ENCODE measurements at regions not wholly inside any gene's neighbourhood (a gene's known extent, or its start where the extent isn't known, plus 50 kb on each side); places are given as distances from the start of the nearest gene placed in this dataset.

- Mint-ChIP-seq H3K4me3 (no peak overlapping the region), H3K36me3 (no peaks in the 10 kb centered on the region), H3K27ac (no peak overlapping the region), H3K4me1 (no peaks in the 10 kb centered on the region), H3K9me3 (peaks cover 27% of the 10 kb centered on the region), H3K27me3 (no peaks in the 10 kb centered on the region)
- CTCF ChIA-PET = no interaction called here
- no peak for DNase-seq
These were observed 546.3 kb upstream of the CDH11 start for GRCh38 chr16:65668064-65668595.

- CTCF ChIA-PET = no interaction called here
- no peaks in the 10 kb centered on the region for H3K36me3 Mint-ChIP-seq
These were observed 545.2 kb upstream of the CDH11 start for GRCh38 chr16:65667011-65667578.

GRCh38 chr16:65666132-65666941 is 544.5 kb upstream of the CDH11 start:
- no peaks in the 10 kb centered on the region for H3K27me3 Mint-ChIP-seq
- H3K9me3 Mint-ChIP-seq = peaks cover 22% of the 10 kb centered on the region
- H3K27ac Mint-ChIP-seq = no peak overlapping the region
- H3K4me3 Mint-ChIP-seq = no peak overlapping the region
- no peaks in the 10 kb centered on the region for H3K4me1 Mint-ChIP-seq
- no peak for DNase-seq
- H3K36me3 Mint-ChIP-seq = no peaks in the 10 kb centered on the region
- CTCF ChIA-PET = no interaction called here

More at GRCh38 chr16:65667011-65667578, 545.2 kb upstream of the CDH11 start:
- H3K4me3 Mint-ChIP-seq = no peak overlapping the region
- no peaks in the 10 kb centered on the region for H3K27me3 Mint-ChIP-seq
- H3K9me3 Mint-ChIP-seq = peaks cover 30% of the 10 kb centered on the region
- H3K27ac Mint-ChIP-seq = no peak overlapping the region
- no peaks in the 10 kb centered on the region for H3K4me1 Mint-ChIP-seq
- DNase-seq = no peak

- Mint-ChIP-seq H3K27me3 (no peaks in the 10 kb centered on the region), H3K4me3 (no peak overlapping the region), H3K9me3 (peaks cover 22% of the 10 kb centered on the region), H3K4me1 (no peaks in the 10 kb centered on the region), H3K36me3 (no peaks in the 10 kb centered on the region), H3K27ac (no peak overlapping the region)
- CTCF ChIA-PET = no interaction called here
- no peak for DNase-seq
These were observed 543.7 kb upstream of the CDH11 start for GRCh38 chr16:65665586-65665985.

- no peak overlapping the region for H3K27ac Mint-ChIP-seq
- H3K4me1 Mint-ChIP-seq = no peaks in the 10 kb centered on the region
- CTCF ChIA-PET = no interaction called here
- H3K9me3 Mint-ChIP-seq = peaks cover 17% of the 10 kb centered on the region
- no peaks in the 10 kb centered on the region for H3K36me3 Mint-ChIP-seq
- H3K27me3 Mint-ChIP-seq = no peaks in the 10 kb centered on the region
- DNase-seq = no peak
- H3K4me3 Mint-ChIP-seq = no peak overlapping the region
These were observed 541.9 kb upstream of the CDH11 start for GRCh38 chr16:65663774-65664173.

- H3K9me3 Mint-ChIP-seq = peaks cover 17% of the 10 kb centered on the region
- no peaks in the 10 kb centered on the region for H3K4me1 Mint-ChIP-seq
- H3K27ac Mint-ChIP-seq = no peak overlapping the region
- DNase-seq = no peak
- H3K4me3 Mint-ChIP-seq = no peak overlapping the region
- H3K36me3 Mint-ChIP-seq = no peaks in the 10 kb centered on the region
- CTCF ChIA-PET = no interaction called here
- no peaks in the 10 kb centered on the region for H3K27me3 Mint-ChIP-seq
These were observed 540.4 kb upstream of the CDH11 start for GRCh38 chr16:65662256-65662655.

- Mint-ChIP-seq H3K36me3 (no peaks in the 10 kb centered on the region), H3K4me3 (no peak overlapping the region), H3K9me3 (peaks cover 17% of the 10 kb centered on the region), H3K4me1 (no peaks in the 10 kb centered on the region), H3K27ac (no peak overlapping the region), H3K27me3 (no peaks in the 10 kb centered on the region)
- DNase-seq = no peak
- CTCF ChIA-PET = no interaction called here
These were observed 539.7 kb upstream of the CDH11 start for GRCh38 chr16:65661558-65661957.

- no peaks in the 10 kb centered on the region for H3K36me3 Mint-ChIP-seq
- no peaks in the 10 kb centered on the region for H3K27me3 Mint-ChIP-seq
- no peaks in the 10 kb centered on the region for H3K4me1 Mint-ChIP-seq
- peaks cover 13% of the 10 kb centered on the region for H3K9me3 Mint-ChIP-seq
- CTCF ChIA-PET = no interaction called here
- DNase-seq = no peak
- H3K27ac Mint-ChIP-seq = no peak overlapping the region
- H3K4me3 Mint-ChIP-seq = no peak overlapping the region
These were observed 538.5 kb upstream of the CDH11 start for GRCh38 chr16:65660390-65660789.

- Mint-ChIP-seq H3K4me3 (no peak overlapping the region), H3K27me3 (no peaks in the 10 kb centered on the region), H3K27ac (no peak overlapping the region), H3K9me3 (peaks cover 13% of the 10 kb centered on the region), H3K36me3 (no peaks in the 10 kb centered on the region), H3K4me1 (no peaks in the 10 kb centered on the region)
- DNase-seq = no peak
- CTCF ChIA-PET = no interaction called here
These were observed 537.9 kb upstream of the CDH11 start for GRCh38 chr16:65659758-65660157.

GRCh38 chr16:65658787-65659220 is 536.9 kb upstream of the CDH11 start:
- H3K4me3 Mint-ChIP-seq = no peak overlapping the region
- no peak for DNase-seq
- peaks cover 9% of the 10 kb centered on the region for H3K9me3 Mint-ChIP-seq
- no peaks in the 10 kb centered on the region for H3K36me3 Mint-ChIP-seq
- H3K4me1 Mint-ChIP-seq = no peaks in the 10 kb centered on the region
- no peaks in the 10 kb centered on the region for H3K27me3 Mint-ChIP-seq
- H3K27ac Mint-ChIP-seq = no peak overlapping the region
- CTCF ChIA-PET = no interaction called here

- Mint-ChIP-seq H3K27me3 (no peaks in the 10 kb centered on the region), H3K4me3 (no peak overlapping the region), H3K9me3 (peaks cover 5% of the 10 kb centered on the region), H3K27ac (no peak overlapping the region), H3K4me1 (no peaks in the 10 kb centered on the region), H3K36me3 (no peaks in the 10 kb centered on the region)
- CTCF ChIA-PET = no interaction called here
- DNase-seq = no peak
These were observed 536.5 kb upstream of the CDH11 start for GRCh38 chr16:65658349-65658748.

GRCh38 chr16:65657556-65657955 is 535.7 kb upstream of the CDH11 start:
- no peak for DNase-seq
- Mint-ChIP-seq H3K36me3 (no peaks in the 10 kb centered on the region), H3K4me1 (no peaks in the 10 kb centered on the region), H3K4me3 (no peak overlapping the region), H3K27me3 (no peaks in the 10 kb centered on the region), H3K9me3 (peaks cover 3% of the 10 kb centered on the region), H3K27ac (no peak overlapping the region)
- CTCF ChIA-PET = no interaction called here

GRCh38 chr16:65657071-65657494 is 535.2 kb upstream of the CDH11 start:
- no peak for DNase-seq
- Mint-ChIP-seq H3K27me3 (no peaks in the 10 kb centered on the region), H3K27ac (no peak overlapping the region), H3K36me3 (no peaks in the 10 kb centered on the region), H3K4me3 (no peak overlapping the region), H3K9me3 (peaks cover 1% of the 10 kb centered on the region), H3K4me1 (no peaks in the 10 kb centered on the region)
- CTCF ChIA-PET = no interaction called here

- H3K36me3 Mint-ChIP-seq = no peaks in the 10 kb centered on the region
- CTCF ChIA-PET = no interaction called here
- no peaks in the 10 kb centered on the region for H3K4me1 Mint-ChIP-seq
- H3K27ac Mint-ChIP-seq = no peak overlapping the region
- peaks cover 2% of the 10 kb centered on the region for H3K9me3 Mint-ChIP-seq
- H3K4me3 Mint-ChIP-seq = no peak overlapping the region
- no peak for DNase-seq
- H3K27me3 Mint-ChIP-seq = no peaks in the 10 kb centered on the region
These were observed 533.9 kb upstream of the CDH11 start for GRCh38 chr16:65655802-65656201.

GRCh38 chr16:65648101-65648500 is 526.2 kb upstream of the CDH11 start:
- no peak for DNase-seq
- CTCF ChIA-PET = no interaction called here
- H3K27me3 Mint-ChIP-seq = no peaks in the 10 kb centered on the region
- no peak overlapping the region for H3K4me3 Mint-ChIP-seq
- no peaks in the 10 kb centered on the region for H3K36me3 Mint-ChIP-seq
- no peak overlapping the region for H3K27ac Mint-ChIP-seq
- peaks cover 2% of the 10 kb centered on the region for H3K9me3 Mint-ChIP-seq
- no peaks in the 10 kb centered on the region for H3K4me1 Mint-ChIP-seq

Data from activated naive CD4-positive, alpha-beta T cell treated with anti-CD3 and anti-CD28 coated beads, Interleukin-2, amount 10 ng/mL, durations not matched to agents 7 days and 5 days (primary cell).